ENCODE measurements at regions not wholly inside any gene's neighbourhood (a gene's known extent, or its start where the extent isn't known, plus 50 kb on each side); places are given as distances from the start of the nearest gene placed in this dataset.
"Not testable (repeated sequence)": the region's sequence is repeated elsewhere in the genome, so short reads cannot be mapped to it uniquely, and the experiment has no call there.

DNA sequence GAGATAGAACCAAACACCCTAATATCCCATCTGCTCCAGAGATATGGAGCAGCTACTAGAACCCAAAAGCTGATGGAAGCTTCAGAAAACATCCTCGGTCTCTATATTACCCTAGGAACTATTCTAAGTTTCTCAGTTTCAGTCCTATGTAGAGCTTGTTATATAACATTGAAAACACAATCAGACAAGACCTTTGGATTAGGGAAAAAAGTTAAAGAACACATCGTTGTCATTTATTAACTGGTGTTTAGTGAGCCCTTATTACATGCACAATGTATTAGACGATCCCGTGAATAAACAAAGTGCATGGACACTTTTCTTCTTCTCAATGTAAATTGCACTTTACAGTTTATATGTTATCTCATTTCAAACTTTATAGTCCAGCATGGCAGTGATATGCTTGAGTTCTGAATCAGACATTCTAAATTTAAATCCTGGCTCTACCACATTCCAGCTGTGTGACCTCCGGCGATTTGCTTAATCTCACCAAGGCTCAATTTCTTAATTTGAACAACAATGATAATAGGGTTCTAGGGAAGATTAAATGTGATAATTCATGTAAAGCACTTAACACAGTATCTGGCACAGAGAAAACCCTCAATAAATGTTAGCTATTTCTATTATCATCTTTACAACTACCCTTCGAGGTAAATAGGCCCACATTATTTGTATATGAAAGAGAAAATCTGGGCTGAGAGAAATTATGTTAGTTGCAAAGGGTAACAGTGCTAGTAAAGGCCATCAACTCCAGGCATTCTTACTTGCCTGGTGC is 83.6 kb upstream of the PIK3C3 start:
- no peaks in the 10 kb centered on the region for H3K36me3 ChIP-seq (ENCODE audit: control insufficient read depth in 2 of 2, insufficient read depth in 2 of 2, low read length in 1 of 2)
- no peak overlapping the region for H3K27ac ChIP-seq (ENCODE audit: low read depth in 2 of 2, low read length in 1 of 2)
- WGBS, 2 donors = 55% methylated on average over 7 of the region's 7 CpGs
- no peaks in the 10 kb centered on the region for H3K27me3 ChIP-seq (ENCODE audit: control insufficient read depth in 1 of 2, insufficient read depth in 2 of 2, low read length in 2 of 2)
- H3K9me3 ChIP-seq (ENCODE audit: control insufficient read depth in 2 of 2, insufficient read depth in 1 of 2, low read depth in 1 of 2, low read length in 1 of 2) = no peaks in the 10 kb centered on the region
- no peak overlapping the region for H3K4me3 ChIP-seq (ENCODE audit: low read depth in 1 of 2, low read length in 2 of 2)
- no peaks in the 10 kb centered on the region for H3K4me1 ChIP-seq (ENCODE audit: control insufficient read depth in 2 of 2, insufficient read depth in 2 of 2, low read length in 1 of 2)

GRCh38 chr18:41870817-41871216 is 84.2 kb upstream of the PIK3C3 start:
- H3K27me3 ChIP-seq (ENCODE audit: control insufficient read depth in 1 of 2, insufficient read depth in 2 of 2, low read length in 2 of 2) = no peaks in the 10 kb centered on the region
- H3K27ac ChIP-seq (ENCODE audit: low read depth in 2 of 2, low read length in 1 of 2) = no peak overlapping the region
- no peaks in the 10 kb centered on the region for H3K9me3 ChIP-seq (ENCODE audit: control insufficient read depth in 2 of 2, insufficient read depth in 1 of 2, low read depth in 1 of 2, low read length in 1 of 2)
- H3K4me3 ChIP-seq (ENCODE audit: low read depth in 1 of 2, low read length in 2 of 2) = no peak overlapping the region
- no peaks in the 10 kb centered on the region for H3K36me3 ChIP-seq (ENCODE audit: control insufficient read depth in 2 of 2, insufficient read depth in 2 of 2, low read length in 1 of 2)
- H3K4me1 ChIP-seq (ENCODE audit: control insufficient read depth in 2 of 2, insufficient read depth in 2 of 2, low read length in 1 of 2) = no peaks in the 10 kb centered on the region

GRCh38 chr18:41870191-41870590 is 84.8 kb upstream of the PIK3C3 start:
- no peaks in the 10 kb centered on the region for H3K4me1 ChIP-seq (ENCODE audit: control insufficient read depth in 2 of 2, insufficient read depth in 2 of 2, low read length in 1 of 2)
- H3K9me3 ChIP-seq (ENCODE audit: control insufficient read depth in 2 of 2, insufficient read depth in 1 of 2, low read depth in 1 of 2, low read length in 1 of 2) = no peaks in the 10 kb centered on the region
- 41 to 66% methylated on average over 2 of the region's 2 CpGs for WGBS, 2 donors
- H3K27ac ChIP-seq (ENCODE audit: low read depth in 2 of 2, low read length in 1 of 2) = no peak overlapping the region
- H3K36me3 ChIP-seq (ENCODE audit: control insufficient read depth in 2 of 2, insufficient read depth in 2 of 2, low read length in 1 of 2) = no peaks in the 10 kb centered on the region
- no peaks in the 10 kb centered on the region for H3K27me3 ChIP-seq (ENCODE audit: control insufficient read depth in 1 of 2, insufficient read depth in 2 of 2, low read length in 2 of 2)
- no peak overlapping the region for H3K4me3 ChIP-seq (ENCODE audit: low read depth in 1 of 2, low read length in 2 of 2)

DNA sequence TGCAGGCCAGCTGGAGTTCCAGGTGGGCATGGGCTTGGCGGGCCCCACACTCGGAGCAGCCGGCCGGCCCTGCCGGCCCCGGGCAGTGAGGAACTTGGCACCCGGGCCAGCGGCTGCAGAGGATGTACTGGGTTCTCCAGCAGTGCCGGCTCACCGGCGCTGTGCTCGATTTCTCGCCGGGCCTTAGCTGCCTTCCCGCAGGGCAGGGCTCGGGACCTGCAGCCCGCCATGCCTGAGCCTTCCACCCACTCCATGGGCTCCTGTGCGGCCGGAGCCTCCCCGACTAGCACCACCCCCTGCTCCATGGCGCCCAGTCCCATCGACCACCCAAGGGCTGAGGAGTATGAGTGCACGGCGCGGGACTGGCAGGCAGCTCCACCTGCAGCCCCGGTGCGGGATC is 89.2 kb upstream of the PIK3C3 start:
- not testable (repeated sequence) for H3K4me3 ChIP-seq (ENCODE audit: low read depth in 1 of 2, low read length in 2 of 2); H3K9me3 ChIP-seq (ENCODE audit: control insufficient read depth in 2 of 2, insufficient read depth in 1 of 2, low read depth in 1 of 2, low read length in 1 of 2); H3K36me3 ChIP-seq (ENCODE audit: control insufficient read depth in 2 of 2, insufficient read depth in 2 of 2, low read length in 1 of 2); H3K27me3 ChIP-seq (ENCODE audit: control insufficient read depth in 1 of 2, insufficient read depth in 2 of 2, low read length in 2 of 2); H3K27ac ChIP-seq (ENCODE audit: low read depth in 2 of 2, low read length in 1 of 2); H3K4me1 ChIP-seq (ENCODE audit: control insufficient read depth in 2 of 2, insufficient read depth in 2 of 2, low read length in 1 of 2)
- WGBS, 2 donors = 94 to 96% methylated on average over 27 of the region's 27 CpGs

DNA sequence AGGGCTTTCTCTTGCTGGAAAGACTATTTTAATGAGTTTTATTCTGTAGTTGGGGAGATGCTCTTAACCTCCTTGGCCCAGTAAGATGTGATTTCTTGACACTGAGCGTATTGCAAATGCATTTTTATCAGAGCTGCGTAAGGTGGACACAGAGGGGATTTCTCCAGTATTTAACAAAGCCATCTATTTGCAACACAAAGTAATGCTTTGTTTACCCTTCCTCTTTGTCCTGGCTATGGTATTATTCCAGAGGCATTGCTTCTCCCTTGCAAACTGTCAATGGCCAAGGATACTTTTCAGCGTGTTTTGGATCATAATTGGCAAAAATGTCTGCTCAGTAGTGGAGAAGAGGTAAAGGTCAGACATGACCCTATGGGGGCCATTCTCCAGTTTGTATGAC is 90.8 kb upstream of the PIK3C3 start:
- Histone ChIP-seq H3K27me3 (ENCODE audit: control insufficient read depth in 1 of 2, insufficient read depth in 2 of 2, low read length in 2 of 2) (no peaks in the 10 kb centered on the region), H3K36me3 (ENCODE audit: control insufficient read depth in 2 of 2, insufficient read depth in 2 of 2, low read length in 1 of 2) (no peaks in the 10 kb centered on the region), H3K27ac (ENCODE audit: low read depth in 2 of 2, low read length in 1 of 2) (no peak overlapping the region), H3K4me3 (ENCODE audit: low read depth in 1 of 2, low read length in 2 of 2) (no peak overlapping the region), H3K9me3 (ENCODE audit: control insufficient read depth in 2 of 2, insufficient read depth in 1 of 2, low read depth in 1 of 2, low read length in 1 of 2) (no peaks in the 10 kb centered on the region), H3K4me1 (ENCODE audit: control insufficient read depth in 2 of 2, insufficient read depth in 2 of 2, low read length in 1 of 2) (no peaks in the 10 kb centered on the region)
- WGBS, 2 donors = 84 to 87% methylated on average over 3 of the region's 3 CpGs

DNA sequence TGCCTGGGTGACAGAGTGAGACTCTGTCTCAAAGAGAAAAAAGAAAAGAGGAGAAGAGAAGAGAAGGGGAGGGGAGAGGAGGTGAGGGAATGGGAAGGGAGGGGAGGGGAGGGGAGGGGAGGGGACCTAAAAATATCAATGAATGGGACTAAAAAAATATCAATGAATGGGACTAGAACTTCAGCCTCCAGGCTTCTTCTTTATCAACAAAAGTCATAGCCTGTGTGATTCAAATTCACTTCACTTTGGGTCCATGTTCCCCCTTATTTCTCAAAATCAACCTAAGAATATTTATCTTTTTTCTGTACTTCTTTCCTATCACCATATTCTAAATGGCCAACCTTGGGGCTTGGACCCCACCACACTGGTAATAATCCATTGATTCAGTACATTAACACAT is 92.1 kb upstream of the PIK3C3 start:
- H3K27me3 ChIP-seq (ENCODE audit: control insufficient read depth in 1 of 2, insufficient read depth in 2 of 2, low read length in 2 of 2) = no peaks in the 10 kb centered on the region
- H3K4me1 ChIP-seq (ENCODE audit: control insufficient read depth in 2 of 2, insufficient read depth in 2 of 2, low read length in 1 of 2) = no peaks in the 10 kb centered on the region

DNA sequence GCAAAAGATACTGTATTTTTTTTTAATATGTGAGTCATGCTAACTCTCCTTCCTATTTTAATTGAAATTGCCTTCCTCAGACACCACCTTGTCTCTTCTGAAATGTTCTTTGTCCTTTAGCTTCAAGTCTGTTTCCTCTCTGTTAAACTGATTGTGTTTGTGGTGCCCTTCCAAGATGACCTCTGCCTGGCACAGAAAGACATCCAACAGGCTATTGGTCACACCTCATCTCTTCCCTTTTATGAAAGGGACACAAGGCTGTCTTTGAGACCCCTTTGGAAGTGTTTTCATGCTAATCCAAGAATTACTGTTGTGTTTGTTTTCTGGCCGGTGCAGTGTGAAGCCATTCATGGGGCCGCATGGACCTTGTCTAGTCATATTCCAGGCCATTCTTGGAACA is 94.0 kb upstream of the PIK3C3 start:
- no peaks in the 10 kb centered on the region for H3K9me3 ChIP-seq (ENCODE audit: control insufficient read depth in 2 of 2, insufficient read depth in 1 of 2, low read depth in 1 of 2, low read length in 1 of 2)
- H3K4me3 ChIP-seq (ENCODE audit: low read depth in 1 of 2, low read length in 2 of 2) = no peak overlapping the region
- H3K4me1 ChIP-seq (ENCODE audit: control insufficient read depth in 2 of 2, insufficient read depth in 2 of 2, low read length in 1 of 2) = no peaks in the 10 kb centered on the region
- H3K36me3 ChIP-seq (ENCODE audit: control insufficient read depth in 2 of 2, insufficient read depth in 2 of 2, low read length in 1 of 2) = no peaks in the 10 kb centered on the region
- H3K27me3 ChIP-seq (ENCODE audit: control insufficient read depth in 1 of 2, insufficient read depth in 2 of 2, low read length in 2 of 2) = no peaks in the 10 kb centered on the region
- no peak overlapping the region for H3K27ac ChIP-seq (ENCODE audit: low read depth in 2 of 2, low read length in 1 of 2)
- WGBS, 2 donors = 87 to 96% methylated on average over 2 of the region's 2 CpGs

More for the DNA sequence above, 92.1 kb upstream of the PIK3C3 start:
- no peak overlapping the region for H3K27ac ChIP-seq (ENCODE audit: low read depth in 2 of 2, low read length in 1 of 2)
- H3K4me3 ChIP-seq (ENCODE audit: low read depth in 1 of 2, low read length in 2 of 2) = no peak overlapping the region
- H3K36me3 ChIP-seq (ENCODE audit: control insufficient read depth in 2 of 2, insufficient read depth in 2 of 2, low read length in 1 of 2) = no peaks in the 10 kb centered on the region
- no peaks in the 10 kb centered on the region for H3K9me3 ChIP-seq (ENCODE audit: control insufficient read depth in 2 of 2, insufficient read depth in 1 of 2, low read depth in 1 of 2, low read length in 1 of 2)

GRCh38 chr18:41858761-41859555 is 96.1 kb upstream of the PIK3C3 start:
- Histone ChIP-seq H3K36me3 (ENCODE audit: control insufficient read depth in 2 of 2, insufficient read depth in 2 of 2, low read length in 1 of 2) (no peaks in the 10 kb centered on the region), H3K4me1 (ENCODE audit: control insufficient read depth in 2 of 2, insufficient read depth in 2 of 2, low read length in 1 of 2) (no peaks in the 10 kb centered on the region), H3K27ac (ENCODE audit: low read depth in 2 of 2, low read length in 1 of 2) (no peak overlapping the region), H3K9me3 (ENCODE audit: control insufficient read depth in 2 of 2, insufficient read depth in 1 of 2, low read depth in 1 of 2, low read length in 1 of 2) (no peaks in the 10 kb centered on the region), H3K27me3 (ENCODE audit: control insufficient read depth in 1 of 2, insufficient read depth in 2 of 2, low read length in 2 of 2) (peaks cover 0 to 2% of the 10 kb centered on the region in 2 donors), H3K4me3 (ENCODE audit: low read depth in 1 of 2, low read length in 2 of 2) (no peak overlapping the region)
- WGBS, 2 donors = 63 to 67% methylated on average over 2 of the region's 2 CpGs

GRCh38 chr18:41853280-41853679 is 101.8 kb upstream of the PIK3C3 start:
- no peaks in the 10 kb centered on the region for H3K4me1 ChIP-seq (ENCODE audit: control insufficient read depth in 2 of 2, insufficient read depth in 2 of 2, low read length in 1 of 2)
- no peaks in the 10 kb centered on the region for H3K36me3 ChIP-seq (ENCODE audit: control insufficient read depth in 2 of 2, insufficient read depth in 2 of 2, low read length in 1 of 2)
- WGBS, 2 donors = 52 to 59% methylated on average over 1 of the region's 1 CpG
- no peaks in the 10 kb centered on the region for H3K9me3 ChIP-seq (ENCODE audit: control insufficient read depth in 2 of 2, insufficient read depth in 1 of 2, low read depth in 1 of 2, low read length in 1 of 2)
- H3K27me3 ChIP-seq (ENCODE audit: control insufficient read depth in 1 of 2, insufficient read depth in 2 of 2, low read length in 2 of 2) = peaks cover 0 to 2% of the 10 kb centered on the region in 2 donors
- no peak overlapping the region for H3K4me3 ChIP-seq (ENCODE audit: low read depth in 1 of 2, low read length in 2 of 2)
- no peak overlapping the region for H3K27ac ChIP-seq (ENCODE audit: low read depth in 2 of 2, low read length in 1 of 2)

DNA sequence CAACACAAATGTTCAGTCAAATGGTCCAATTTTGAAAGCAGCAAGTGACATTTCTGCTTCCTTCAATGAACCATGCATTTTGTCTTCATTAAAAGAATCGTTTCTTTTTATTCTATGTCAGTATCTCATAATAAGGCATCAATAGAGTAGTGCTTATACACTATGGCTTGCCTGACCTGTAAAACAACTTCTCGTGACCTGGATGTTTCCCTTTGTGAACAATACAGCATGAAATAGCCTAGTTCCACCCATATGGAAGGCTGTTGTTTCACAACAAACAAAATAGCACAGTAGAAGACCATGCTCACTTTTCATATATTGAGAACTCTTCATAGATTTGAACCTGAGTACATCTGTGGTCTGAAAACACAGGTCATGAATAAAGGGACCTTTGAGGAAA is 104.3 kb upstream of the PIK3C3 start:
- Histone ChIP-seq H3K36me3 (ENCODE audit: control insufficient read depth in 2 of 2, insufficient read depth in 2 of 2, low read length in 1 of 2) (no peaks in the 10 kb centered on the region), H3K4me1 (ENCODE audit: control insufficient read depth in 2 of 2, insufficient read depth in 2 of 2, low read length in 1 of 2) (no peaks in the 10 kb centered on the region), H3K27me3 (ENCODE audit: control insufficient read depth in 1 of 2, insufficient read depth in 2 of 2, low read length in 2 of 2) (peaks cover 0 to 2% of the 10 kb centered on the region in 2 donors), H3K4me3 (ENCODE audit: low read depth in 1 of 2, low read length in 2 of 2) (no peak overlapping the region), H3K27ac (ENCODE audit: low read depth in 2 of 2, low read length in 1 of 2) (no peak overlapping the region), H3K9me3 (ENCODE audit: control insufficient read depth in 2 of 2, insufficient read depth in 1 of 2, low read depth in 1 of 2, low read length in 1 of 2) (no peaks in the 10 kb centered on the region)
- 38 to 46% methylated on average over 2 of the region's 2 CpGs for WGBS, 2 donors

All from esophagus (tissue), 2 donors.